Tibial nerve (tissue), 4 donors: ENCODE measurements at regions not wholly inside any gene's neighbourhood (a gene's known extent, or its start where the extent isn't known, plus 50 kb on each side); places are given as distances from the start of the nearest gene placed in this dataset.
A peak's percentile ranks its signal among the peaks of the same experiment; 100 is the strongest.

ENCODE experiments used
- DNase-seq, 2 donors: peaks; one replicate each; pipeline ENCODE4 v3.0.0-alpha.2; 2019; ENCODE audit warnings: low spot score in 2 of 2
- H3K27ac ChIP-seq, 4 donors: fragments of 200-600 bp; sonication (generic) in 3 of 4; one replicate each; pipeline ENCODE4 v1.5.1; 2017 to 2019; ENCODE audit warnings: mild to moderate bottlenecking in 1 of 4
- H3K27me3 ChIP-seq, 2 donors: fragments of 200-600 bp; sonication (generic) in 1 of 2; one replicate each; pipeline versions ENCODE4 v1.5.1 to v1.6.0; 2017 to 2019
- H3K36me3 ChIP-seq, 3 donors: fragments of 200-600 bp; sonication (generic); one replicate each; pipeline ENCODE4 v1.5.1; 2018 to 2019
- H3K4me1 ChIP-seq, 4 donors: fragments of 200-600 bp; sonication (generic) in 3 of 4; one replicate each; pipeline ENCODE4 v1.5.1; 2017 to 2019
- H3K4me3 ChIP-seq, 4 donors: fragments of 200-600 bp; sonication (generic) in 3 of 4; one replicate each; pipeline ENCODE4 v1.5.1; 2017 to 2019; ENCODE audit warnings: mild to moderate bottlenecking in 1 of 4, moderate library complexity in 1 of 4
- H3K9me3 ChIP-seq, 4 donors: fragments of 200-600 bp; sonication (generic) in 3 of 4; one replicate each; pipeline ENCODE4 v1.5.1; 2017 to 2019
- CTCF ChIP-seq, 5 experiments: fragments of 200-600 bp in 3 of 5; fragments of 450-650 bp in 2 of 5; sonication (generic) in 3 of 5; IDR thresholded peaks; one replicate each; pipeline ENCODE4 v1.5.1; 2016 to 2019; ENCODE audit warnings: antibody characterized with exemption in 5 of 5, mild to moderate bottlenecking in 3 of 5, moderate library complexity in 2 of 5
- EP300 ChIP-seq, 2 donors: sonication (generic); formaldehyde crosslinking; IDR thresholded peaks; one replicate each; pipeline ENCODE4 v1.6.1; 2017; ENCODE audit warnings: antibody characterized with exemption in 2 of 2, mild to moderate bottlenecking in 1 of 2
- POLR2A ChIP-seq, 2 donors: fragments of 450-650 bp; IDR thresholded peaks; one replicate each; pipeline ENCODE4 v1.6.1; 2017; ENCODE audit warnings: antibody characterized with exemption in 2 of 2, mild to moderate bottlenecking in 2 of 2, moderate library complexity in 2 of 2
- WGBS, 2 donors: methylation state at CpG; one replicate each; pipeline ENCODE4 v1.1.5; 2018; 5-methylcytosine and 5-hydroxymethylcytosine counted together

GRCh38 chr17:62887437-62887836, 78.6 kb upstream of the TANC2 start:
- Histone ChIP-seq H3K9me3 (no peaks in the 10 kb centered on the region), H3K36me3 (no peaks in the 10 kb centered on the region), H3K27ac (no peak overlapping the region), H3K27me3 (no peaks in the 10 kb centered on the region), H3K4me1 (peaks cover 0 to 6% (median 0%) of the 10 kb centered on the region in 4 donors), H3K4me3 (no peak overlapping the region)
- TF ChIP-seq POLR2A (IDR thresholded peaks at IDR 0.05) = no peak
- no peak for TF ChIP-seq EP300 (IDR thresholded peaks at IDR 0.05)
- TF ChIP-seq CTCF (IDR thresholded peaks at IDR 0.05) = no peak
- no peak for DNase-seq
- 80 to 87% methylated on average over 3 of the region's 3 CpGs for WGBS, 2 donors

DNA sequence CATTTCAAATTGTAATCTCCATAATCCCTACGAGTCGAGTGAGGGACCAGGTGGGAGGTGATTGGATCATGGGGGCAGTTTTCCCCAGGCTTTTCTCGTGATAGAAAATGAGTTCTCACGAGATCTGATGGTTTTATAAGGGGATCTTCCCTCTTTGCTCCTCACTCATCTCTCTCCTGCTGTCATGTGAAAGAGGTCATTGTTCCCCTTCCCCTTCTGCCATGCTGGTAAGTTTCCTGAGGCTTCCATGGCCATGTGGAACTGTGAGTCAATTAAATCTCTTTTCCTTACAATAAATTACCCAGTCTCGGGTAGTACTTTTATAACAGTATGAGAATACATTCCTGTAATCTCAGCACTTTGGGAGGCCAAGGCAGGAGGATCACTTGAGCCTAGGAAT, 76.7 kb upstream of the MARCHF10 start:
- H3K4me3 ChIP-seq = no peak overlapping the region
- 62 to 70% methylated on average over 5 of the region's 5 CpGs for WGBS, 2 donors
- TF ChIP-seq EP300 (IDR thresholded peaks at IDR 0.05) (no peak), CTCF (IDR thresholded peaks at IDR 0.05) (no peak), POLR2A (IDR thresholded peaks at IDR 0.05) (no peak)
- no peaks in the 10 kb centered on the region for H3K4me1 ChIP-seq
- no peak for DNase-seq
- no peaks in the 10 kb centered on the region for H3K36me3 ChIP-seq
- H3K27me3 ChIP-seq = no peaks in the 10 kb centered on the region
- H3K9me3 ChIP-seq = no peaks in the 10 kb centered on the region
- no peak overlapping the region for H3K27ac ChIP-seq

DNA sequence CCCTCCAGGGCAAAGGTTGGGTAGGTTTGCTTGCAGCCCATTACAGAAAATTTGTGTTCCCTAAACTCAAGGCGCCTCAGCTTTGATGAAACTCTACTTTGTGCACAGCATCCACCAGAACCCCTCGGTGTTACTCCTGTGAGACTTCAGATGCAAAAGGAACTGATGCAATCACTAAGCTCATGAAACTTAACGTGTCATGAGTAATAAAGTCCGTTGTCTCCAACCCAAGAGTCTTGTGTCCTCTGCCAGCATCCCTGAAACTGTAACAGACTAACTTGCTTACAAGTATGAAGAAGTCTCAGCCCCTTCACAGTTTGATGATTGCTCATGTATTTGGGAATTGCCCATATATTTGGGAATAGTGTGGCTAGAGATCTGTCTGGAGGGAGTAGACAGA, 74.8 kb upstream of the MARCHF10 start:
- Histone ChIP-seq H3K27ac (no peak overlapping the region), H3K36me3 (no peaks in the 10 kb centered on the region), H3K27me3 (no peaks in the 10 kb centered on the region), H3K9me3 (no peaks in the 10 kb centered on the region), H3K4me1 (no peaks in the 10 kb centered on the region), H3K4me3 (no peak overlapping the region)
- no peak for DNase-seq
- TF ChIP-seq EP300 (IDR thresholded peaks at IDR 0.05) (no peak), CTCF (IDR thresholded peaks at IDR 0.05) (no peak), POLR2A (IDR thresholded peaks at IDR 0.05) (no peak)
- WGBS, 2 donors = 63 to 67% methylated on average over 4 of the region's 4 CpGs

DNA sequence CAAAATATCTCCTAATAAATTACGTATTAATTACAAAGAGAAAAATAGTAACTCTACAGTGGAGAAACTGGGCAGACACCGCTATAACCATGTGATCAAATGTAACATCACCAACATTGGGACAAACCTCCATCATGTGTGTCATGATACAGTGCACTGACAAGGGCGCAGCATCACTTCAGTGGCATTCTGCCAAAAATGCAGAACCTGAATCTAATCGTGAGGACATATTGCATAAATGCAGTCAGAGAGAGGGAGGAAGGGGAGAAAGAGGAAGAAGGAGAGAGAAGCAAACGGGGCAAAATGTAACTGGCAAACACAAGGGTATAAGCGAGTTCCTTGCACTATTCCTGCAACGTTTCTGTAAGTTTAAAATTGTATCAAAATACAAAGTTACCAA, 74.2 kb upstream of the MARCHF10 start:
- WGBS, 2 donors = 75 to 80% methylated on average over 7 of the region's 7 CpGs
- no peak overlapping the region for H3K4me3 ChIP-seq
- no peaks in the 10 kb centered on the region for H3K9me3 ChIP-seq
- H3K4me1 ChIP-seq = no peaks in the 10 kb centered on the region
- DNase-seq = peak in 1 of 2 donors; percentile 10
- no peaks in the 10 kb centered on the region for H3K36me3 ChIP-seq
- TF ChIP-seq POLR2A (IDR thresholded peaks at IDR 0.05) (no peak), EP300 (IDR thresholded peaks at IDR 0.05) (peak in 1 of 2 donors; percentile 28), CTCF (IDR thresholded peaks at IDR 0.05) (no peak)
- no peaks in the 10 kb centered on the region for H3K27me3 ChIP-seq
- no peak overlapping the region for H3K27ac ChIP-seq

DNA sequence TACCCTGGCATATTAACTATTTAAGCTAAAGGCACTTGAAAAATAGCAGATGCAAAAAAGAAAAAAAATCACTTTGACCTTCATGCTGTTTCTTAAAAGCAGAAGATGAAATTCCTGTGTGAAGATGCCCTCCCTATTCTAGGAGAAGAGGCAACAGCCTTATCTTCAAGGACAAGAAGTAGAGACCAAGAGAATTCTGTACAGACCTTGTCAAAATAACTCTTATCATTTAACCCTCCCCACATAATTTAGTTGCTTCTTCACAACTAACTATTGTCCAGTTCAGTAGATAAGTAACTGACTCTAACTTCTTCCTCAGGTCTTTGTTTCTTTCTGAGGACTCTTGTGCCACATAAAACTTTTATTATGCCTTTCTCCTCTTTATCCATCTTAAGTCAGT, 72.0 kb upstream of the MARCHF10 start:
- Histone ChIP-seq H3K27ac (no peak overlapping the region), H3K4me3 (no peak overlapping the region), H3K27me3 (no peaks in the 10 kb centered on the region), H3K4me1 (no peaks in the 10 kb centered on the region), H3K9me3 (no peaks in the 10 kb centered on the region), H3K36me3 (no peaks in the 10 kb centered on the region)
- no peak for TF ChIP-seq EP300 (IDR thresholded peaks at IDR 0.05)
- TF ChIP-seq POLR2A (IDR thresholded peaks at IDR 0.05) = no peak
- no peak for TF ChIP-seq CTCF (IDR thresholded peaks at IDR 0.05)
- DNase-seq = no peak
